ENCODE measurements at regions not wholly inside any gene's neighbourhood (a gene's known extent, or its start where the extent isn't known, plus 50 kb on each side); places are given as distances from the start of the nearest gene placed in this dataset.

- no peak for TF ChIP-seq EZH2 (IDR thresholded peaks at IDR 0.05)
- TF ChIP-seq CTCF (IDR thresholded peaks at IDR 0.05), result no peak
Observed at GRCh38 chr11:13908535-13908934, 54.0 kb upstream of the SPON1 start.
